Breast epithelium (tissue), 4 donors: ENCODE measurements at regions not wholly inside any gene's neighbourhood (a gene's known extent, or its start where the extent isn't known, plus 50 kb on each side); places are given as distances from the start of the nearest gene placed in this dataset.

Experiments
- DNase-seq, 2 donors: peaks; one replicate each; pipeline ENCODE4 v3.0.0-alpha.2; 2019; ENCODE audit warnings: low spot score in 2 of 2
- H3K27ac ChIP-seq, 2 donors: fragments of 200-600 bp; sonication (generic) in 1 of 2; one replicate each; pipeline ENCODE4 v1.5.1; 2016 to 2019; ENCODE audit warnings: mild to moderate bottlenecking in 1 of 2
- H3K27me3 ChIP-seq, 2 donors: fragments of 200-600 bp; sonication (generic) in 1 of 2; one replicate each; pipeline versions ENCODE4 v1.5.1 to v1.6.0; 2017 to 2019; ENCODE audit warnings: control low read depth in 1 of 2, mild to moderate bottlenecking in 1 of 2
- H3K36me3 ChIP-seq: fragments of 200-600 bp; one replicate; pipeline ENCODE4 v1.5.1; 2019
- H3K4me1 ChIP-seq, 2 donors: fragments of 200-600 bp; sonication (generic); one replicate each; pipeline ENCODE4 v1.5.1; 2016 to 2019; ENCODE audit warnings: control low read depth in 1 of 2
- H3K4me3 ChIP-seq, 3 donors: fragments of 200-600 bp; sonication (generic); 1 replicate in 2 of 3; 2 replicates in 1 of 3; pipeline ENCODE4 v1.5.1; 2016 to 2019; ENCODE audit warnings: mild to moderate bottlenecking in 3 of 3, moderate library complexity in 2 of 3
- H3K9me3 ChIP-seq, 2 donors: fragments of 200-600 bp; sonication (generic) in 1 of 2; one replicate each; pipeline ENCODE4 v1.5.1; 2016 to 2019; ENCODE audit warnings: control low read depth in 1 of 2
- POLR2A ChIP-seq: fragments of 450-650 bp; IDR thresholded peaks from one replicate; pipeline ENCODE4 v1.6.1; 2016; ENCODE audit warnings: antibody characterized with exemption, mild to moderate bottlenecking, moderate library complexity
- POLR2AphosphoS5 ChIP-seq, 3 donors: sonication (generic); formaldehyde crosslinking; IDR thresholded peaks; one replicate each; pipeline ENCODE4 v1.6.1; 2017; ENCODE audit warnings: antibody characterized with exemption in 3 of 3
- intact Hi-C: fragments of 100-400 bp; cut with DNase I; formaldehyde crosslinking; loops from one replicate; pipeline ENCODE4 v1.15.1; 2023; ENCODE audit warnings: low total_unique reads
- TF ChIP-seq, protein P1 (sequence below), 3 donors: fragments of 450-650 bp; IDR thresholded peaks; one replicate each; pipeline ENCODE4 v1.5.1; 2016 to 2017; ENCODE audit warnings: antibody characterized with exemption in 3 of 3, mild to moderate bottlenecking in 3 of 3, moderate library complexity in 3 of 3

GRCh38 chr15:31511707-31512310 lies 185.2 kb downstream of the KLF13 start:
- Histone ChIP-seq H3K4me3 (no peak overlapping the region), H3K27me3 (no peaks in the 10 kb centered on the region), H3K4me1 (no peaks in the 10 kb centered on the region), H3K27ac (no peak overlapping the region), H3K36me3 (no peaks in the 10 kb centered on the region), H3K9me3 (no peaks in the 10 kb centered on the region)
- peak in 1 of 2 donors; percentile 11 for DNase-seq
- TF ChIP-seq, protein P1, sequence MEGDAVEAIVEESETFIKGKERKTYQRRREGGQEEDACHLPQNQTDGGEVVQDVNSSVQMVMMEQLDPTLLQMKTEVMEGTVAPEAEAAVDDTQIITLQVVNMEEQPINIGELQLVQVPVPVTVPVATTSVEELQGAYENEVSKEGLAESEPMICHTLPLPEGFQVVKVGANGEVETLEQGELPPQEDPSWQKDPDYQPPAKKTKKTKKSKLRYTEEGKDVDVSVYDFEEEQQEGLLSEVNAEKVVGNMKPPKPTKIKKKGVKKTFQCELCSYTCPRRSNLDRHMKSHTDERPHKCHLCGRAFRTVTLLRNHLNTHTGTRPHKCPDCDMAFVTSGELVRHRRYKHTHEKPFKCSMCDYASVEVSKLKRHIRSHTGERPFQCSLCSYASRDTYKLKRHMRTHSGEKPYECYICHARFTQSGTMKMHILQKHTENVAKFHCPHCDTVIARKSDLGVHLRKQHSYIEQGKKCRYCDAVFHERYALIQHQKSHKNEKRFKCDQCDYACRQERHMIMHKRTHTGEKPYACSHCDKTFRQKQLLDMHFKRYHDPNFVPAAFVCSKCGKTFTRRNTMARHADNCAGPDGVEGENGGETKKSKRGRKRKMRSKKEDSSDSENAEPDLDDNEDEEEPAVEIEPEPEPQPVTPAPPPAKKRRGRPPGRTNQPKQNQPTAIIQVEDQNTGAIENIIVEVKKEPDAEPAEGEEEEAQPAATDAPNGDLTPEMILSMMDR (IDR thresholded peaks at IDR 0.05), result no peak
- TF ChIP-seq POLR2A, result no peak
- no peak for TF ChIP-seq POLR2AphosphoS5 (IDR thresholded peaks at IDR 0.05)
- intact Hi-C loops, result no loop called here

DNA sequence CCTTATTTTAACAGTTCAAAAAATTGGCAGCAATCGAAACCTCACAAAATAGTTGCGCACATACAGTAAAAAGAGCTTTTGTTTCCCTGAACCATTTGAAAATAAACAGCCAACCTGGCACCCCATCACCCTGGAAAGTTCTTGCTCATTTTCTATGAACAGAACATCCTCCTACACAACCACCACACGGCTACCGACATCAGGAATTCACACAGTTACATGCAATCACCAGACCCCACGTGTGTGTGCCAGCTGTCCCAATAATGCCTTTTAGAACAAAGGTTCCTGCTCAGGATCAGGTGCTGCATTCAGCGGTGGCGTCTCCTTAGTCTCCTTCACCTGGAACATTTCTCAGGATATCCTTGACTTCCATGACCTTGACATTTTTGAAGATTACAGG lies 186.5 kb downstream of the KLF13 start:
- no peak overlapping the region for H3K27ac ChIP-seq
- H3K9me3 ChIP-seq, result no peaks in the 10 kb centered on the region
- H3K4me3 ChIP-seq, result no peak overlapping the region
- H3K4me1 ChIP-seq, result no peaks in the 10 kb centered on the region
- no peaks in the 10 kb centered on the region for H3K27me3 ChIP-seq
- peak in 1 of 2 donors; percentile 6 for DNase-seq
- H3K36me3 ChIP-seq, result no peaks in the 10 kb centered on the region
- TF ChIP-seq POLR2A (no peak), POLR2AphosphoS5 (IDR thresholded peaks at IDR 0.05) (no peak)
- TF ChIP-seq, protein P1 (IDR thresholded peaks at IDR 0.05), result no peak
- intact Hi-C loops, result no loop called here

DNA sequence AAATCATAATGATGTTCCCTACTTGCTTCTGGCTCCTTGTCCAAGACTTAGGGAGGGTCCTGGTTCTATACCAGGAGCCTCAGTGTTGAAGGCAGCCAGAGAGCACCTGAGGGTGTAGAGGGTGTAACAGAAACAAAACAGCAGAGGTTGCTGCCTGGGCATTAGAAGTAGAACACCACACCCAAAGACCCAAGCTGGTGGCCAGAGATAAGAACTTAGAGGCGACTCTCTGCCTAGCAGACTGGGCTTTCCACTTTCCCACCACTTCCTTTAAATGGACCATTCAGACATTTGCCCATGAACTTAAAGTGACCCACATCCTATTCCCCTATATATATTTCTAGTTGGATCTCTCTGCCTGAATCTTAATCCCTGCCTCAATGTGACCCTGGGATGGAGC lies 189.8 kb downstream of the KLF13 start:
- Histone ChIP-seq H3K4me1 (no peaks in the 10 kb centered on the region), H3K27ac (no peak overlapping the region), H3K4me3 (no peak overlapping the region), H3K27me3 (no peaks in the 10 kb centered on the region), H3K36me3 (no peaks in the 10 kb centered on the region), H3K9me3 (no peaks in the 10 kb centered on the region)
- intact Hi-C loops, result no loop called here
- TF ChIP-seq, protein P1 (IDR thresholded peaks at IDR 0.05), result no peak
- TF ChIP-seq POLR2AphosphoS5 (IDR thresholded peaks at IDR 0.05) (no peak), POLR2A (no peak)
- DNase-seq, result no peak

DNA sequence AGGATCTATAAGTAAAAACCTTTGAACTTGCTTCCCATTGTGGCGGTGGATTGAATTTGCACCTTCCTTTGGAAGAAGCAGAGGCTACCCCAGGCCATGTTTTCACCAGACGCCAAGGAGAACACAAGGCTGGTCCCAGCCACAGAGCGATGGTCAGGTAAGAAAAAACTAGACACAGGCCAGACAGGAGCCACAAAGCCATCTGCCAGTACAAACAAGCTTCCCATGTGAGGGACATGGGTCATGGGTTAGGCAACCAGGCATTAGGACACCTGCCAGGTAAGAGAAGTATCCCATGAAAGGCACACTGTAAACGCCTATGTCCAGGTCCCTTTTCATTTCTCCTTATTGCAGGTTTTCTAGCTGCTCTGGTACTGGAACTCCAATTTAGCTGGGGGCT lies 190.2 kb downstream of the KLF13 start:
- TF ChIP-seq, protein P1 (IDR thresholded peaks at IDR 0.05), result no peak
- TF ChIP-seq POLR2AphosphoS5 (IDR thresholded peaks at IDR 0.05) (no peak), POLR2A (no peak)
- Histone ChIP-seq H3K4me1 (no peaks in the 10 kb centered on the region), H3K36me3 (no peaks in the 10 kb centered on the region), H3K4me3 (no peak overlapping the region), H3K9me3 (no peaks in the 10 kb centered on the region), H3K27me3 (no peaks in the 10 kb centered on the region), H3K27ac (no peak overlapping the region)
- DNase-seq, result peak in 1 of 2 donors; percentile 14
- intact Hi-C loops, result no loop called here

- Histone ChIP-seq H3K27ac (no peak overlapping the region), H3K27me3 (no peaks in the 10 kb centered on the region), H3K9me3 (no peaks in the 10 kb centered on the region), H3K36me3 (no peaks in the 10 kb centered on the region), H3K4me1 (no peaks in the 10 kb centered on the region), H3K4me3 (no peak overlapping the region)
- intact Hi-C loops, result no loop called here
- DNase-seq, result no peak
- TF ChIP-seq POLR2AphosphoS5 (IDR thresholded peaks at IDR 0.05) (no peak), POLR2A (no peak)
- TF ChIP-seq, protein P1 (IDR thresholded peaks at IDR 0.05), result no peak
These were observed 191.1 kb downstream of the KLF13 start for GRCh38 chr15:31517711-31518110.
